MV-4-11 (cell line): ENCODE measurements at regions not wholly inside any gene's neighbourhood (a gene's known extent, or its start where the extent isn't known, plus 50 kb on each side); places are given as distances from the start of the nearest gene placed in this dataset.

Experiments used
- DNase-seq: peaks from one replicate; lab custom pipeline; 2025; lab: John Stamatoyannopoulos, UW

GRCh38 chr5:124583469-124584350 lies 162.7 kb downstream of the ZNF608 start:
- peak; percentile 93 for DNase-seq

- no peak for DNase-seq
These were observed 163.9 kb downstream of the ZNF608 start for GRCh38 chr5:124582561-124582840.

GRCh38 chr5:124581738-124582560 lies 164.5 kb downstream of the ZNF608 start:
- no peak for DNase-seq

GRCh38 chr5:124580925-124581737 lies 165.3 kb downstream of the ZNF608 start:
- DNase-seq = no peak

GRCh38 chr5:124580512-124580911 lies 165.9 kb downstream of the ZNF608 start:
- DNase-seq = no peak

- no peak for DNase-seq
These were observed 169.5 kb downstream of the ZNF608 start for GRCh38 chr5:124576848-124577409.

GRCh38 chr5:124575725-124576124 lies 170.7 kb downstream of the ZNF608 start:
- no peak for DNase-seq

GRCh38 chr5:124574521-124575436 lies 171.7 kb downstream of the ZNF608 start:
- no peak for DNase-seq

GRCh38 chr5:124572971-124573370 lies 173.5 kb downstream of the ZNF608 start:
- DNase-seq = no peak

- no peak for DNase-seq
These were observed 176.0 kb downstream of the ZNF608 start for GRCh38 chr5:124570285-124571035.

- no peak for DNase-seq
These were observed 179.5 kb downstream of the ZNF608 start for GRCh38 chr5:124566875-124567450.

- DNase-seq = no peak
These were observed 185.0 kb downstream of the ZNF608 start for GRCh38 chr5:124561451-124561850.

- no peak for DNase-seq
These were observed 186.1 kb downstream of the ZNF608 start for GRCh38 chr5:124560370-124560769.

GRCh38 chr5:124557761-124558160 lies 188.7 kb downstream of the ZNF608 start:
- no peak for DNase-seq

- no peak for DNase-seq
These were observed 191.5 kb downstream of the ZNF608 start for GRCh38 chr5:124554746-124555578.

GRCh38 chr5:124553911-124554310 lies 192.5 kb downstream of the ZNF608 start:
- DNase-seq = no peak

GRCh38 chr5:124552526-124552925 lies 193.9 kb downstream of the ZNF608 start:
- DNase-seq = no peak

GRCh38 chr5:124551939-124552279 lies 194.5 kb downstream of the ZNF608 start:
- DNase-seq = no peak

GRCh38 chr5:124550731-124551130 lies 195.7 kb downstream of the ZNF608 start:
- DNase-seq = no peak
